ENCODE measurements at regions not wholly inside any gene's neighbourhood (a gene's known extent, or its start where the extent isn't known, plus 50 kb on each side); places are given as distances from the start of the nearest gene placed in this dataset.

GRCh38 chr13:59444210-59444857 is 719.4 kb downstream of the DIAPH3 start:
- no peak for TF ChIP-seq POLR2A (IDR thresholded peaks at IDR 0.05)
- TF ChIP-seq EP300 (IDR thresholded peaks at IDR 0.05) = no peak

All from sigmoid colon (tissue), 4 donors.